PC-9 (cell line): ENCODE measurements at regions not wholly inside any gene's neighbourhood (a gene's known extent, or its start where the extent isn't known, plus 50 kb on each side); places are given as distances from the start of the nearest gene placed in this dataset.

ENCODE experiments used
- CTCF ChIP-seq: fragments of 200-600 bp; sonication (generic); conservative IDR thresholded peaks from 2 replicates; pipeline ENCODE4 v1.6.1; 2017; ENCODE audit warnings: mixed run types, antibody characterized with exemption, mild to moderate bottlenecking, moderate library complexity
- EZH2 ChIP-seq: fragments of 200-600 bp; sonication (generic); IDR thresholded peaks from 2 replicates; pipeline ENCODE4 v1.8.0; 2017; ENCODE audit warnings: antibody characterized with exemption, low read depth

DNA sequence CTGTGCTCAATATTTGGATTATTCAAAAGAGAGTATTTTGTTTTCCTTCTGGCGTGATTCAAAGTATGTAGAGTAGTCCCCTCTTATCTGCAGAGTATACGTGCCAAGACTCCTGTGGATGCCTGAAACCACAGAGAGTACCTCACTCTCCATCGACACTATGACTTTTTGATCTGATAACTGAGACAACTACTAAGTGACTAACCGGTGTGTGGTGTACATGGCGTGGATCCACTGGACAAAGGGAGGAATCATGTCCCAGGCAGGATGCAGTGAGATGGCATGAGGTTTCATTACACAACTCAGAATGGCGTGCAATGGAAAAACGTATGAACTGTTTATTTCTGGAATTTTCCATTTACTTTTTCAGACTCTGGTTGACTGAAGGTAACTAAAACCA is 112.2 kb upstream of the PDE7B start:
- TF ChIP-seq CTCF (no peak), EZH2 (no peak)
